Astrocyte of the cerebellum (primary cell): ENCODE measurements at regions not wholly inside any gene's neighbourhood (a gene's known extent, or its start where the extent isn't known, plus 50 kb on each side); places are given as distances from the start of the nearest gene placed in this dataset.

Experiments used
- DNase-seq: peaks from one replicate; pipeline ENCODE4 v3.0.0-alpha.2; 2011; ENCODE audit warnings: low read depth
- H3K4me3 ChIP-seq: 2 replicates; pipeline ENCODE4 v1.5.1; 2011; ENCODE audit warnings: mild to moderate bottlenecking, low read depth, low read length, moderate library complexity
- in situ Hi-C: cut with HindIII; loops from 2 replicates; pipeline ENCODE4 v1.10.0; 2017; ENCODE audit warnings: low sequenced_read_pairs
- TF ChIP-seq, protein P1 (sequence below): IDR thresholded peaks from 2 replicates; pipeline ENCODE4 v1.5.1; 2012; ENCODE audit warnings: low read length, low read depth, moderate library complexity, mild to moderate bottlenecking; ENCODE audit errors: missing control alignments

DNA sequence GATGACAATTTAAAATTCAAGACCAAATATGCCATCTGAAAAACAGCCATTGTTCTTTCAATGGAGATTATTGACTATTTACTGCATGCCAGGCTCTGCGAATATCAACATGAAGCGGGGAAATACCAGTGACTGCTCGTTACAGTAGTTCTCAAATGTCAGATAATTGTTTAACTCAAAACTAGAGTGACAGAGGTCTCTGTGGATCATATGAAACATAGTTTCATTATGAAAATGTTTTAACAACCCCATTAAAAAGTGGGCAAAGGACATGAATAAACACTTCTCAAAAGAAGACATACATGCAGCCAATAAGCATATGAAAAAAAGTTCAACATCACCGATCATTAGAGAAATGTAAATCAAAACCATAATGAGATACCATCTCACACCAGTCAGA, 50.0 kb upstream of the GPR149 start:
- TF ChIP-seq, protein P1, sequence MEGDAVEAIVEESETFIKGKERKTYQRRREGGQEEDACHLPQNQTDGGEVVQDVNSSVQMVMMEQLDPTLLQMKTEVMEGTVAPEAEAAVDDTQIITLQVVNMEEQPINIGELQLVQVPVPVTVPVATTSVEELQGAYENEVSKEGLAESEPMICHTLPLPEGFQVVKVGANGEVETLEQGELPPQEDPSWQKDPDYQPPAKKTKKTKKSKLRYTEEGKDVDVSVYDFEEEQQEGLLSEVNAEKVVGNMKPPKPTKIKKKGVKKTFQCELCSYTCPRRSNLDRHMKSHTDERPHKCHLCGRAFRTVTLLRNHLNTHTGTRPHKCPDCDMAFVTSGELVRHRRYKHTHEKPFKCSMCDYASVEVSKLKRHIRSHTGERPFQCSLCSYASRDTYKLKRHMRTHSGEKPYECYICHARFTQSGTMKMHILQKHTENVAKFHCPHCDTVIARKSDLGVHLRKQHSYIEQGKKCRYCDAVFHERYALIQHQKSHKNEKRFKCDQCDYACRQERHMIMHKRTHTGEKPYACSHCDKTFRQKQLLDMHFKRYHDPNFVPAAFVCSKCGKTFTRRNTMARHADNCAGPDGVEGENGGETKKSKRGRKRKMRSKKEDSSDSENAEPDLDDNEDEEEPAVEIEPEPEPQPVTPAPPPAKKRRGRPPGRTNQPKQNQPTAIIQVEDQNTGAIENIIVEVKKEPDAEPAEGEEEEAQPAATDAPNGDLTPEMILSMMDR, result no peak
- in situ Hi-C loops, result no loop called here
- H3K4me3 ChIP-seq, result no peak overlapping the region
- DNase-seq, result no peak
